ENCODE measurements at regions not wholly inside any gene's neighbourhood (a gene's known extent, or its start where the extent isn't known, plus 50 kb on each side); places are given as distances from the start of the nearest gene placed in this dataset.

DNA sequence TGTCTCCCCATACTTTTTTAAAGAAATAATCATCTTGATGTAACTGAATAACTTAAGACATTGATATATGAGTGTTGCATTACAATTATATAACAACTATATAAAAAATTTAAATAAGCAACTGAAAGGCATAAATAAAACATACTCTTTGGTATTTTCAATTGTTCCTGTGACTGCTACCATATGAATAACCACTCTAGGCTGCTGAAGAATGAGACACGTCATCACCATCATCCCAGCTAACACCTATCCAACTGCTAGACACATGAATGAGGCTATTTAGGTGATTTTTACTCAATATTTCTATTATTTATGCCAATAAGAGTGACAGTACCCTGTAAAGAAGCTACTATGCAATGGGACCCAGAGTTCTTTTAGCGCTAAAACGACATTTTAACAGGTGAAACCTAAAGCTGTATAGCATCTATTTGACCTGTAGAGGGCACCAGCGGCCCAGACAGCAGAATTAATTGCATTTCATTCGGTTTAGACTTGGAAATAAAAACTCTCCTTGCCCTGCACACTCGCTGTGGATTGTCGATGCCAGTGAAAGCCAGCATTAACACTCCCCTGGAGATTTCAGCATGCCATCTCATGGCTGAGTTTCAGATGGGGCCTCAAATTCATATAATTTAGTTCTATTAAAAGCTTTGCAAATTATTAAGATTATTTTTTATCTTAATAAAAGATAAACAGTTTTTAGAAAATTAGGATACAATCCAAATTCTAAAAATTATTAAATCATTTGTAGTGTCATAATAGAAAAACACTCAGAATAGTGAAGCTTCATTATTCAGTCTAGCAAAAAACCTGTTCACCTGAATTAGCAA, 89.4 kb upstream of the MAP2 start:
- TF ChIP-seq CTCF (IDR thresholded peaks at IDR 0.05) (peak; percentile 58 to 88 (median 62)), POLR2A (IDR thresholded peaks at IDR 0.05) (no peak), POLR2AphosphoS5 (IDR thresholded peaks at IDR 0.05) (no peak), EP300 (IDR thresholded peaks at IDR 0.05) (no peak)
